PC-9 (cell line): ENCODE measurements at regions not wholly inside any gene's neighbourhood (a gene's known extent, or its start where the extent isn't known, plus 50 kb on each side); places are given as distances from the start of the nearest gene placed in this dataset.

Source experiments
- BruUV-seq: library from RNA; stranded (reverse); fragments of 400-500 nt; replicated peaks from 2 replicates; lab custom pipeline; 2021; lab: Mats Ljungman, UMichigan
- CTCF ChIA-PET: fragments of 300-600 bp; sonication (Branson Sonifier 250); formaldehyde crosslinking; loops from one replicate; lab custom pipeline; 2022; ENCODE audit warnings: antibody characterized with exemption; lab: Charles Lee
- POLR2A ChIA-PET: fragments of 300-600 bp; sonication (Branson Sonifier 250); formaldehyde crosslinking; loops from one replicate; lab custom pipeline; 2022; ENCODE audit warnings: antibody characterized with exemption; ENCODE audit not compliant: unreplicated experiment; lab: Charles Lee
- DNase-seq, 2 experiments: peaks; one replicate each; pipeline versions ENCODE4 v3.0.0 to v3.0.0-alpha.2; 2015 to 2022; ENCODE audit warnings: mixed read lengths in 1 of 2
- H2AFZ ChIP-seq: fragments of 200-600 bp; sonication (generic); 2 replicates; pipeline ENCODE4 v1.8.1; 2017; ENCODE audit warnings: antibody characterized with exemption
- H3F3A ChIP-seq: fragments of 200-600 bp; sonication (generic); 2 replicates; pipeline ENCODE4 v1.8.1; 2017; ENCODE audit warnings: antibody characterized with exemption, mild to moderate bottlenecking, low read depth; ENCODE audit not compliant: insufficient read depth
- H3K27ac ChIP-seq: fragments of 200-600 bp; sonication (generic); 2 replicates; pipeline ENCODE4 v1.6.1; 2016; ENCODE audit warnings: mixed run types
- H3K27me3 ChIP-seq: fragments of 200-600 bp; sonication (generic); 2 replicates; pipeline ENCODE4 v1.6.1; 2016; ENCODE audit warnings: low read depth, mixed run types; ENCODE audit not compliant: insufficient read depth
- H3K36me3 ChIP-seq: fragments of 200-600 bp; sonication (generic); 2 replicates; pipeline ENCODE4 v1.6.1; 2016; ENCODE audit warnings: low read depth, mixed run types
- H3K4me1 ChIP-seq: fragments of 200-600 bp; sonication (generic); replicated peaks from 2 replicates; pipeline ENCODE4 v1.6.1; 2016; ENCODE audit warnings: mixed run types; ENCODE audit not compliant: insufficient read depth
- H3K4me2 ChIP-seq: fragments of 200-600 bp; sonication (generic); 2 replicates; pipeline ENCODE4 v1.6.1; 2017; ENCODE audit warnings: mixed run types
- H3K4me3 ChIP-seq: fragments of 200-600 bp; sonication (generic); 2 replicates; pipeline ENCODE4 v1.6.1; 2016; ENCODE audit warnings: mixed run types
- H3K79me2 ChIP-seq: fragments of 200-600 bp; sonication (generic); 2 replicates; pipeline ENCODE4 v1.6.1; 2017; ENCODE audit warnings: low read depth, mixed run types
- H3K9me2 ChIP-seq: fragments of 200-600 bp; sonication (generic); 2 replicates; pipeline ENCODE4 v1.8.1; 2017; ENCODE audit warnings: mild to moderate bottlenecking; ENCODE audit not compliant: insufficient read depth
- H3K9me3 ChIP-seq: fragments of 200-600 bp; sonication (generic); 2 replicates; pipeline ENCODE4 v1.8.1; 2016; ENCODE audit warnings: low read depth; ENCODE audit not compliant: insufficient read depth
- H4K20me1 ChIP-seq: fragments of 200-600 bp; sonication (generic); 2 replicates; pipeline ENCODE4 v1.8.1; 2017; ENCODE audit not compliant: insufficient read depth
- CTCF ChIP-seq: fragments of 200-600 bp; sonication (generic); conservative IDR thresholded peaks from 2 replicates; pipeline ENCODE4 v1.6.1; 2017; ENCODE audit warnings: mixed run types, antibody characterized with exemption, mild to moderate bottlenecking, moderate library complexity
- EZH2 ChIP-seq: fragments of 200-600 bp; sonication (generic); IDR thresholded peaks from 2 replicates; pipeline ENCODE4 v1.8.0; 2017; ENCODE audit warnings: antibody characterized with exemption, low read depth
- intact Hi-C: fragments of 100-400 bp; cut with micrococcal nuclease; formaldehyde crosslinking; loops from one replicate; pipeline ENCODE4 v1.10.0; 2022; ENCODE audit not compliant: unreplicated experiment

GRCh38 chrX:33808636-33809035 is 323.5 kb downstream of the FAM47A start:
- no TSS peak for BruUV-seq
- no peak overlapping the region for H3K4me3 ChIP-seq
- no peaks in the 10 kb centered on the region for H3K9me2 ChIP-seq
- no peaks in the 10 kb centered on the region for H3K79me2 ChIP-seq
- H3K9me3 ChIP-seq = no peaks in the 10 kb centered on the region
- H3K4me1 ChIP-seq = no peaks in the 10 kb centered on the region
- intact Hi-C loops = no loop called here
- CTCF ChIA-PET = no interaction called here
- TF ChIP-seq EZH2 (no peak), CTCF (no peak)
- no peak overlapping the region for H3K4me2 ChIP-seq
- H4K20me1 ChIP-seq = no peaks in the 10 kb centered on the region
- H3K27me3 ChIP-seq = no peaks in the 10 kb centered on the region
- no peaks in the 10 kb centered on the region for H3F3A ChIP-seq
- no peak for DNase-seq
- no peak overlapping the region for H2AFZ ChIP-seq
- POLR2A ChIA-PET = no interaction called here
- H3K36me3 ChIP-seq = no peaks in the 10 kb centered on the region
- no peak overlapping the region for H3K27ac ChIP-seq

GRCh38 chrX:33784548-33784947 is 347.6 kb downstream of the FAM47A start:
- TF ChIP-seq CTCF (no peak), EZH2 (no peak)
- BruUV-seq = no TSS peak
- Histone ChIP-seq H3K9me2 (no peaks in the 10 kb centered on the region), H3K4me2 (no peak overlapping the region), H2AFZ (no peak overlapping the region), H3F3A (no peaks in the 10 kb centered on the region), H3K79me2 (no peaks in the 10 kb centered on the region), H3K4me1 (no peaks in the 10 kb centered on the region), H3K9me3 (no peaks in the 10 kb centered on the region), H4K20me1 (no peaks in the 10 kb centered on the region), H3K27me3 (no peaks in the 10 kb centered on the region), H3K4me3 (no peak overlapping the region), H3K27ac (no peak overlapping the region), H3K36me3 (no peaks in the 10 kb centered on the region)
- ChIA-PET CTCF (no interaction called here), POLR2A (no interaction called here)
- no peak for DNase-seq
- intact Hi-C loops = no loop called here

- no TSS peak for BruUV-seq
- Histone ChIP-seq H3F3A (no peaks in the 10 kb centered on the region), H3K27ac (peak overlapping the region; percentile 83), H3K27me3 (no peaks in the 10 kb centered on the region), H3K4me3 (peak overlapping the region; percentile 68), H3K4me1 (peaks cover 6% of the 10 kb centered on the region; the same call in 1 of the 2 replicates), H3K79me2 (peaks cover 33% of the 10 kb centered on the region), H4K20me1 (no peaks in the 10 kb centered on the region), H3K4me2 (peak overlapping the region; percentile 80), H2AFZ (peak overlapping the region; percentile 87), H3K9me3 (no peaks in the 10 kb centered on the region), H3K9me2 (no peaks in the 10 kb centered on the region), H3K36me3 (no peaks in the 10 kb centered on the region)
- DNase-seq = peak; percentile 70 to 78
- ChIA-PET POLR2A (no interaction called here), CTCF (interaction anchor here (1.1 kb wide), 1 partner anchor 21 kb away, joined by 4 read pairs; no protein-coding TSS in a partner anchor)
- intact Hi-C loops = no loop called here
- TF ChIP-seq EZH2 (no peak), CTCF (peak; percentile 35; the same call in 1 of the 2 replicates)
Observed at GRCh38 chrX:33741807-33742206, 390.3 kb downstream of the FAM47A start.
